Osteocyte (in vitro differentiated cells): ENCODE measurements at regions not wholly inside any gene's neighbourhood (a gene's known extent, or its start where the extent isn't known, plus 50 kb on each side); places are given as distances from the start of the nearest gene placed in this dataset.

Experiments used
- DNase-seq: peaks from one replicate; pipeline ENCODE4 v3.0.0; 2021; ENCODE audit warnings: mixed read lengths; ENCODE audit not compliant: unreplicated experiment; ENCODE audit errors: extremely low spot score
- H3K27ac Mint-ChIP-seq: one replicate; pipeline ENCODE4 v1.8.0; 2021; ENCODE audit warnings: mild to moderate bottlenecking, mixed read lengths; ENCODE audit not compliant: unreplicated experiment
- H3K27me3 Mint-ChIP-seq: one replicate; pipeline ENCODE4 v1.8.0; 2021; ENCODE audit warnings: mixed read lengths; ENCODE audit not compliant: unreplicated experiment
- H3K36me3 Mint-ChIP-seq: one replicate; pipeline ENCODE4 v1.8.0; 2021; ENCODE audit warnings: mixed read lengths; ENCODE audit not compliant: unreplicated experiment
- H3K4me1 Mint-ChIP-seq: one replicate; pipeline ENCODE4 v1.8.0; 2021; ENCODE audit warnings: mixed read lengths; ENCODE audit not compliant: unreplicated experiment
- H3K4me3 Mint-ChIP-seq: one replicate; pipeline ENCODE4 v1.8.0; 2021; ENCODE audit warnings: mild to moderate bottlenecking, moderate library complexity, mixed read lengths; ENCODE audit not compliant: unreplicated experiment
- H3K9me3 Mint-ChIP-seq: one replicate; pipeline ENCODE4 v1.8.0; 2021; ENCODE audit warnings: mixed read lengths; ENCODE audit not compliant: unreplicated experiment
- TF ChIP-seq, protein P1 (sequence below): fragments of 200-600 bp; sonication (generic); IDR thresholded peaks from 2 replicates; pipeline ENCODE4 v1.5.0; 2021; ENCODE audit warnings: antibody characterized with exemption, mild to moderate bottlenecking, moderate library complexity

DNA sequence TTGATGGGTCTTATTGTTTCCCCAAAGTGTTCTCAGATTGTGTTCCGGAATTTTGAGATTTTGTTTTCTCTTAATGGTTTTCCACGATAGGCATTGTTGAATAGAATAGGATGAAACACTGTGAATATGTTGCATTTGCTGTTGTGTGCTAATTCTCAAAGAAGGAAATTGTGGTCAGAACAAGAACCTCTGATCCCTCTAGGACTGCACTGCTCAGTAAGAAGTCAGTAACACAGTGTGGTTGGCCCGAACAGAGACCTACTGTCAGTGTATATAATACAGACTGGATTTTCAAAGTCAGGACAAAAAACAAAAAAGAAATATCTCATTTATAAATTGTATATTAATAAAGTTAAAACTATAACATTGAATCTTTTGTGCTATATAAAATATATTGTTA lies 494.8 kb downstream of the MAT2B start:
- DNase-seq: no peak
- peaks cover 3% of the 10 kb centered on the region for H3K4me1 Mint-ChIP-seq
- H3K36me3 Mint-ChIP-seq: no peaks in the 10 kb centered on the region
- no peak overlapping the region for H3K27ac Mint-ChIP-seq
- H3K4me3 Mint-ChIP-seq: no peak overlapping the region
- H3K27me3 Mint-ChIP-seq: no peaks in the 10 kb centered on the region
- H3K9me3 Mint-ChIP-seq: no peaks in the 10 kb centered on the region
- TF ChIP-seq, protein P1, sequence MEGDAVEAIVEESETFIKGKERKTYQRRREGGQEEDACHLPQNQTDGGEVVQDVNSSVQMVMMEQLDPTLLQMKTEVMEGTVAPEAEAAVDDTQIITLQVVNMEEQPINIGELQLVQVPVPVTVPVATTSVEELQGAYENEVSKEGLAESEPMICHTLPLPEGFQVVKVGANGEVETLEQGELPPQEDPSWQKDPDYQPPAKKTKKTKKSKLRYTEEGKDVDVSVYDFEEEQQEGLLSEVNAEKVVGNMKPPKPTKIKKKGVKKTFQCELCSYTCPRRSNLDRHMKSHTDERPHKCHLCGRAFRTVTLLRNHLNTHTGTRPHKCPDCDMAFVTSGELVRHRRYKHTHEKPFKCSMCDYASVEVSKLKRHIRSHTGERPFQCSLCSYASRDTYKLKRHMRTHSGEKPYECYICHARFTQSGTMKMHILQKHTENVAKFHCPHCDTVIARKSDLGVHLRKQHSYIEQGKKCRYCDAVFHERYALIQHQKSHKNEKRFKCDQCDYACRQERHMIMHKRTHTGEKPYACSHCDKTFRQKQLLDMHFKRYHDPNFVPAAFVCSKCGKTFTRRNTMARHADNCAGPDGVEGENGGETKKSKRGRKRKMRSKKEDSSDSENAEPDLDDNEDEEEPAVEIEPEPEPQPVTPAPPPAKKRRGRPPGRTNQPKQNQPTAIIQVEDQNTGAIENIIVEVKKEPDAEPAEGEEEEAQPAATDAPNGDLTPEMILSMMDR: no peak

DNA sequence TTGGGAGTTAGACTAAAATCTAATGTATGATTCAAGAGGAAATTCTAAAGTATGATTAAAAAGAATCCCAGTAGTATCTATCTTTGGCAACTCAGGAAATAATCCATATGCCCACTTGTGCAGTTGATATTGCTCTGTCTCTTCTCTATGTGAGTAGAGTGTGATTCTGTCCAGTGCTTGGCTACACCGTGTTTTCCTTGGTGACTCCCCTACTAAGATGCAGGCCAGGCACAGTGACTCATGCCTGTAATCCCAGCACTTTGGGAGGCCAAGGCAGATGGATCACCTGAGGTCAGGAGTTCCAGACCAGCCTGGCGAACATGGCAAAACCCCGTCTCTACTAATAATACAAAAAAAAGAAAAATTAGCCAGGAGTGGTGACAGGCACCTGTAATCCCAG lies 495.4 kb downstream of the MAT2B start:
- H3K27me3 Mint-ChIP-seq: no peaks in the 10 kb centered on the region
- TF ChIP-seq, protein P1: no peak
- H3K4me1 Mint-ChIP-seq: peaks cover 3% of the 10 kb centered on the region
- H3K4me3 Mint-ChIP-seq: no peak overlapping the region
- no peak for DNase-seq
- H3K36me3 Mint-ChIP-seq: no peaks in the 10 kb centered on the region
- no peak overlapping the region for H3K27ac Mint-ChIP-seq
- H3K9me3 Mint-ChIP-seq: no peaks in the 10 kb centered on the region

DNA sequence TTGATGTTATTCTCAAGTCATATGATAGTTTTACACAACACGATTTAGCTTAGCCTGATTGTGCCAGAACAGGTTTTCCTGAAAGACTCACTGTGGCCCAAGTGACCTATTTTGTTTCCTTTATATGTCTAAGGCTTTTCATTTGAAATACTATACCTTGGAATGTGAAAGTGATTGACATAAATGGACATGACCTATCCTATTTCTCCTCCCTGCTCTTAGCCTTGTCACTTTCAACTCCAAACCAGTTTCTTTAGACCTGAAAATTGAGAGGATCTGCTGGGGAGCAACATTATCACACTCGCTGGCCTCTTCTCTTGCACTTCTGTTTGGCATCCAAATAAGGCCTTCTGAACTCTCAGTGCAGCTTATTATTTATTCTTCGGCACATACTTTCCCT lies 496.8 kb downstream of the MAT2B start:
- no peak for DNase-seq
- Mint-ChIP-seq H3K4me3 (no peak overlapping the region), H3K27ac (no peak overlapping the region), H3K36me3 (no peaks in the 10 kb centered on the region), H3K4me1 (peaks cover 3% of the 10 kb centered on the region), H3K9me3 (no peaks in the 10 kb centered on the region), H3K27me3 (no peaks in the 10 kb centered on the region)
- TF ChIP-seq, protein P1: no peak

DNA sequence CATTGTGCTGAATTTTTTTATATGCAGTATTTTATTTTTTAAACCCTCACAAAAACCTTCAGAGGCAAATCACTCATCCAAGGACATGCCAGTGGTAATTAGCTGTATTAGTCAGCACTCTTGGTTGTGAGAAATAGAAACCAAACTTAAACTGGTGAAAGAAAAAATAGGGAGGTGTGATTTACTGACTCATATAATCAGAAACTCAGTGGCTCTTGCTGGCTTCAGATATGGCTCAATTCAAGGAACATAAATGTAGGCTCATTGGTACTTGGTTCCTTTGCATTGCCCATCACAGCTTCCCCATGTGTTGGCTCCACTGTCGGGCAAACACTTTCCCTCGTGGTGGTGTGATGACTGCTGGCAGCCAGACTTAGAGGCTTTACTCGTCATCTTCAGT lies 497.2 kb downstream of the MAT2B start:
- no peaks in the 10 kb centered on the region for H3K27me3 Mint-ChIP-seq
- no peak for DNase-seq
- H3K4me1 Mint-ChIP-seq: peaks cover 3% of the 10 kb centered on the region
- TF ChIP-seq, protein P1: no peak
- no peak overlapping the region for H3K27ac Mint-ChIP-seq
- H3K4me3 Mint-ChIP-seq: no peak overlapping the region
- H3K9me3 Mint-ChIP-seq: no peaks in the 10 kb centered on the region
- no peaks in the 10 kb centered on the region for H3K36me3 Mint-ChIP-seq

DNA sequence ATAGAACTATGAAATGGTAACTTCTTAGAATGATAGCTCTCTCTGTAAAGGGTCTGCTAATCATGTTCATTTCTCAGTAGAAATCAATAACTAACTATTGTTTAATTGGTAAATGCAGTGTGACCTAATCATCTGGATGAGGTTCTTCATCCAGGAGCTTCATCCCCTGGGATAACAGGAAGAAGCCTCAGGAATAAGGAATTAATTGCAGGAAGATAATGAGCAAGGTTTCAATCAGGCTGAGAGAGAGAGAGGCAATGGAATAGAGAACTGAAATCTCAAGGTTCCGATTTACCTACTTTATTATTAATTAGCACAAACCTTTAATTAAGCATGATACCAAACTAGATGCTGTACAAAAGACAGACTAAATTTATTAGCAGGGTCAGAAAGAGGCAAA lies 499.7 kb downstream of the MAT2B start:
- Mint-ChIP-seq H3K27me3 (no peaks in the 10 kb centered on the region), H3K9me3 (no peaks in the 10 kb centered on the region)

More for the DNA sequence above, 499.7 kb downstream of the MAT2B start:
- Mint-ChIP-seq H3K36me3 (no peaks in the 10 kb centered on the region), H3K4me3 (no peak overlapping the region), H3K27ac (no peak overlapping the region), H3K4me1 (peaks cover 3% of the 10 kb centered on the region)
- no peak for DNase-seq
- TF ChIP-seq, protein P1: no peak
